ENCODE measurements at regions not wholly inside any gene's neighbourhood (a gene's known extent, or its start where the extent isn't known, plus 50 kb on each side); places are given as distances from the start of the nearest gene placed in this dataset.

DNA sequence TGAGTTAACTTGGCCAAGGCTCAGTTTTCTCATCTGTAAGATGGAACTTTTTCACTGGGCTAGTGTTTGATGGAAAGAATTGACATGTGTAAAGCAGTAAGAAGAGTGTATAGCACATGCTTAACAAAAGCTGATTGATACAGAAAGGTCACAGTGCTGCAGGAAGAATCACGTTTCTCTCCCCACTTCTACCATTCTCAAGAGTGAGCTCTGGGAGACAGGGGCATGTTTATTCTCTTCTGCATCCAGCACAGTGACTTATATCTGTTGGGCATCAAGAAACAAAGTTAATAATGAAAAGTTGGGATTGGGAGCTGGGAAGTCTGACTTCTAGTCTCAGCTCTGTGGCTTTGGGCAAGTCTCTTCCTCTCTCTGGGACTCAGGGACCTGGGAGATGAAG lies 55.3 kb downstream of the IRX3 start:
- TF ChIP-seq, protein P1, sequence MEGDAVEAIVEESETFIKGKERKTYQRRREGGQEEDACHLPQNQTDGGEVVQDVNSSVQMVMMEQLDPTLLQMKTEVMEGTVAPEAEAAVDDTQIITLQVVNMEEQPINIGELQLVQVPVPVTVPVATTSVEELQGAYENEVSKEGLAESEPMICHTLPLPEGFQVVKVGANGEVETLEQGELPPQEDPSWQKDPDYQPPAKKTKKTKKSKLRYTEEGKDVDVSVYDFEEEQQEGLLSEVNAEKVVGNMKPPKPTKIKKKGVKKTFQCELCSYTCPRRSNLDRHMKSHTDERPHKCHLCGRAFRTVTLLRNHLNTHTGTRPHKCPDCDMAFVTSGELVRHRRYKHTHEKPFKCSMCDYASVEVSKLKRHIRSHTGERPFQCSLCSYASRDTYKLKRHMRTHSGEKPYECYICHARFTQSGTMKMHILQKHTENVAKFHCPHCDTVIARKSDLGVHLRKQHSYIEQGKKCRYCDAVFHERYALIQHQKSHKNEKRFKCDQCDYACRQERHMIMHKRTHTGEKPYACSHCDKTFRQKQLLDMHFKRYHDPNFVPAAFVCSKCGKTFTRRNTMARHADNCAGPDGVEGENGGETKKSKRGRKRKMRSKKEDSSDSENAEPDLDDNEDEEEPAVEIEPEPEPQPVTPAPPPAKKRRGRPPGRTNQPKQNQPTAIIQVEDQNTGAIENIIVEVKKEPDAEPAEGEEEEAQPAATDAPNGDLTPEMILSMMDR (conservative IDR thresholded peaks at IDR 0.05; ENCODE audit: low read length) = no peak
- no peak for TF ChIP-seq EZH2phosphoT487 (IDR thresholded peaks at IDR 0.05; ENCODE audit: borderline replicate concordance)
